ENCODE measurements at regions not wholly inside any gene's neighbourhood (a gene's known extent, or its start where the extent isn't known, plus 50 kb on each side); places are given as distances from the start of the nearest gene placed in this dataset.
"Not testable (repeated sequence)": the region's sequence is repeated elsewhere in the genome, so short reads cannot be mapped to it uniquely, and the experiment has no call there.

GRCh38 chr7:29657288-29657687, 93.7 kb downstream of the PRR15 start:
- Histone ChIP-seq H3K9me3 (no peaks in the 10 kb centered on the region), H3K27ac (no peak overlapping the region), H3K27me3 (no peaks in the 10 kb centered on the region), H3K4me3 (no peak overlapping the region), H3K4me1 (no peaks in the 10 kb centered on the region), H3K36me3 (ENCODE audit: low read depth, missing control alignments) (no peaks in the 10 kb centered on the region)
- WGBS, 2 donors: 66 to 68% methylated on average over 5 of the region's 5 CpGs
- no peak for DNase-seq
- intact Hi-C loops (cut with DNase I; ENCODE audit: low total_unique reads): no loop called here
- TF ChIP-seq POLR2A (IDR thresholded peaks at IDR 0.05) (no peak), CTCF (IDR thresholded peaks at IDR 0.05) (no peak)

- Histone ChIP-seq H3K4me3 (no peak overlapping the region), H3K36me3 (ENCODE audit: low read depth, missing control alignments) (no peaks in the 10 kb centered on the region), H3K27ac (no peak overlapping the region), H3K9me3 (no peaks in the 10 kb centered on the region), H3K4me1 (no peaks in the 10 kb centered on the region), H3K27me3 (no peaks in the 10 kb centered on the region)
- 89 to 93% methylated on average over 7 of the region's 7 CpGs for WGBS, 2 donors
- no peak for TF ChIP-seq POLR2A (IDR thresholded peaks at IDR 0.05)
- TF ChIP-seq CTCF (IDR thresholded peaks at IDR 0.05): no peak
- no peak for DNase-seq
- intact Hi-C loops (cut with DNase I; ENCODE audit: low total_unique reads): no loop called here
Measured at GRCh38 chr7:29657856-29658255, 94.2 kb downstream of the PRR15 start.

GRCh38 chr7:29659213-29659612, 95.6 kb downstream of the PRR15 start:
- DNase-seq; H3K36me3 ChIP-seq (ENCODE audit: low read depth, missing control alignments); H3K9me3 ChIP-seq; H3K4me3 ChIP-seq; intact Hi-C loops (cut with DNase I; ENCODE audit: low total_unique reads); H3K27me3 ChIP-seq; H3K4me1 ChIP-seq; H3K27ac ChIP-seq: not testable (repeated sequence)
- WGBS, 2 donors: 81 to 98% methylated on average over 4 to 5 of the region's 5 CpGs

GRCh38 chr7:29662899-29663298, 99.3 kb downstream of the PRR15 start:
- H3K4me1 ChIP-seq; H3K9me3 ChIP-seq; DNase-seq; intact Hi-C loops (cut with DNase I; ENCODE audit: low total_unique reads); H3K4me3 ChIP-seq; H3K36me3 ChIP-seq (ENCODE audit: low read depth, missing control alignments); H3K27ac ChIP-seq; H3K27me3 ChIP-seq: not testable (repeated sequence)
- 88 to 92% methylated on average over 3 of the region's 3 CpGs for WGBS, 2 donors

GRCh38 chr7:29664999-29665398, 101.4 kb downstream of the PRR15 start:
- intact Hi-C loops (cut with DNase I; ENCODE audit: low total_unique reads); H3K9me3 ChIP-seq; H3K36me3 ChIP-seq (ENCODE audit: low read depth, missing control alignments); H3K27me3 ChIP-seq; H3K4me1 ChIP-seq; H3K4me3 ChIP-seq; H3K27ac ChIP-seq; DNase-seq: not testable (repeated sequence)
- 90 to 92% methylated on average over 1 of the region's 1 CpG for WGBS, 2 donors

GRCh38 chr7:29667096-29667669, 103.5 kb downstream of the PRR15 start:
- intact Hi-C loops (cut with DNase I; ENCODE audit: low total_unique reads); H3K27me3 ChIP-seq: not testable (repeated sequence)
- 88 to 89% methylated on average over 1 to 5 of the region's 5 CpGs for WGBS, 2 donors

GRCh38 chr7:29671286-29671685, 107.7 kb downstream of the PRR15 start:
- intact Hi-C loops (cut with DNase I; ENCODE audit: low total_unique reads); DNase-seq; H3K27ac ChIP-seq; H3K9me3 ChIP-seq; H3K4me3 ChIP-seq; H3K27me3 ChIP-seq; H3K4me1 ChIP-seq; H3K36me3 ChIP-seq (ENCODE audit: low read depth, missing control alignments): not testable (repeated sequence)
- 30 to 34% methylated on average over 3 of the region's 3 CpGs for WGBS, 2 donors

More at GRCh38 chr7:29667096-29667669, 103.5 kb downstream of the PRR15 start:
- not testable (repeated sequence) for H3K27ac ChIP-seq; DNase-seq; H3K4me3 ChIP-seq; H3K9me3 ChIP-seq; H3K4me1 ChIP-seq; H3K36me3 ChIP-seq (ENCODE audit: low read depth, missing control alignments)

GRCh38 chr7:29673635-29674034, 110.0 kb downstream of the PRR15 start:
- H3K4me3 ChIP-seq; intact Hi-C loops (cut with DNase I; ENCODE audit: low total_unique reads); H3K36me3 ChIP-seq (ENCODE audit: low read depth, missing control alignments); H3K9me3 ChIP-seq; H3K27ac ChIP-seq; DNase-seq; H3K4me1 ChIP-seq; H3K27me3 ChIP-seq: not testable (repeated sequence)
- WGBS, 2 donors: 59 to 62% methylated on average over 1 of the region's 1 CpG

- intact Hi-C loops (cut with DNase I; ENCODE audit: low total_unique reads): not testable (repeated sequence)
- 91 to 92% methylated on average over 2 to 5 of the region's 6 CpGs for WGBS, 2 donors
Measured at GRCh38 chr7:29674626-29675025, 111.0 kb downstream of the PRR15 start.

GRCh38 chr7:29677254-29677653, 113.6 kb downstream of the PRR15 start:
- H3K27me3 ChIP-seq; H3K4me1 ChIP-seq; H3K9me3 ChIP-seq; intact Hi-C loops (cut with DNase I; ENCODE audit: low total_unique reads); DNase-seq; H3K27ac ChIP-seq; H3K4me3 ChIP-seq; H3K36me3 ChIP-seq (ENCODE audit: low read depth, missing control alignments): not testable (repeated sequence)
- WGBS, 2 donors: 89 to 98% methylated on average over 2 of the region's 2 CpGs

More at GRCh38 chr7:29674626-29675025, 111.0 kb downstream of the PRR15 start:
- H3K4me1 ChIP-seq; H3K27me3 ChIP-seq; H3K4me3 ChIP-seq; DNase-seq; H3K27ac ChIP-seq; H3K36me3 ChIP-seq (ENCODE audit: low read depth, missing control alignments); H3K9me3 ChIP-seq: not testable (repeated sequence)

- H3K4me3 ChIP-seq; H3K27ac ChIP-seq; DNase-seq; intact Hi-C loops (cut with DNase I; ENCODE audit: low total_unique reads); H3K36me3 ChIP-seq (ENCODE audit: low read depth, missing control alignments); H3K4me1 ChIP-seq; H3K9me3 ChIP-seq; H3K27me3 ChIP-seq: not testable (repeated sequence)
- 50% methylated on average over 2 of the region's 2 CpGs for WGBS, 2 donors
Measured at GRCh38 chr7:29679963-29680362, 116.3 kb downstream of the PRR15 start.

Measured in testis (tissue), 2 donors.